Prostate gland (tissue), 2 donors: ENCODE measurements at regions not wholly inside any gene's neighbourhood (a gene's known extent, or its start where the extent isn't known, plus 50 kb on each side); places are given as distances from the start of the nearest gene placed in this dataset.

ENCODE experiments used
- DNase-seq: peaks from one replicate; pipeline ENCODE4 v3.0.0-alpha.2; 2019; ENCODE audit warnings: low spot score
- H3K27ac ChIP-seq, 2 donors: fragments of 200-600 bp; sonication (generic); 2 replicates each; pipeline ENCODE4 v1.5.1; 2017 to 2019
- H3K27me3 ChIP-seq: fragments of 200-600 bp; sonication (generic); replicated peaks from 2 replicates; pipeline ENCODE4 v1.5.1; 2019; ENCODE audit not compliant: insufficient read depth
- H3K36me3 ChIP-seq, 2 donors: fragments of 200-600 bp; sonication (generic); 1 replicate in 1 of 2; 2 replicates in 1 of 2; pipeline versions ENCODE4 v1.5.1 to v1.8.1; 2017 to 2019
- H3K4me1 ChIP-seq: fragments of 200-600 bp; sonication (generic); replicated peaks from 2 replicates; pipeline ENCODE4 v1.5.1; 2019
- H3K4me3 ChIP-seq, 2 donors: fragments of 200-600 bp; sonication (generic); 2 replicates each; pipeline ENCODE4 v1.5.1; 2017 to 2019
- H3K9me3 ChIP-seq: fragments of 200-600 bp; sonication (generic); 2 replicates; pipeline ENCODE4 v1.5.1; 2017
- CTCF ChIP-seq, 4 experiments: fragments of 200-600 bp in 2 of 4; fragments of 450-650 bp in 2 of 4; sonication (generic) in 2 of 4; IDR thresholded peaks; 1 replicate in 3 of 4; 2 replicates in 1 of 4; pipeline ENCODE4 v1.5.1; 2016 to 2019; ENCODE audit warnings: antibody characterized with exemption in 4 of 4, mild to moderate bottlenecking in 2 of 4, moderate library complexity in 2 of 4
- POLR2A ChIP-seq: fragments of 450-650 bp; IDR thresholded peaks from one replicate; pipeline ENCODE4 v1.6.1; 2016; ENCODE audit warnings: antibody characterized with exemption, mild to moderate bottlenecking
- POLR2AphosphoS5 ChIP-seq: sonication (generic); formaldehyde crosslinking; IDR thresholded peaks from one replicate; pipeline ENCODE4 v1.6.1; 2017; ENCODE audit warnings: antibody characterized with exemption
- WGBS: methylation state at CpG from one replicate; pipeline ENCODE4 v1.1.5; 2018; 5-methylcytosine and 5-hydroxymethylcytosine counted together
- intact Hi-C: fragments of 100-400 bp; cut with DNase I; formaldehyde crosslinking; loops from one replicate; pipeline ENCODE4 v1.14.2; 2022

- no peaks in the 10 kb centered on the region for H3K4me1 ChIP-seq
- H3K36me3 ChIP-seq = no peaks in the 10 kb centered on the region
- H3K27ac ChIP-seq = no peak overlapping the region
- no peak for TF ChIP-seq POLR2A
- no peak for TF ChIP-seq CTCF (IDR thresholded peaks at IDR 0.05)
- TF ChIP-seq POLR2AphosphoS5 = no peak
- 77% methylated on average over 10 of the region's 10 CpGs for WGBS
- no peaks in the 10 kb centered on the region for H3K27me3 ChIP-seq
- intact Hi-C loops = no loop called here
- DNase-seq = no peak
- no peaks in the 10 kb centered on the region for H3K9me3 ChIP-seq
- no peak overlapping the region for H3K4me3 ChIP-seq
Observed at GRCh38 chr6:14965424-14966075, 280.3 kb upstream of the JARID2 start.

GRCh38 chr6:14966096-14966905 lies 279.6 kb upstream of the JARID2 start:
- H3K27me3 ChIP-seq = no peaks in the 10 kb centered on the region
- no peaks in the 10 kb centered on the region for H3K9me3 ChIP-seq
- H3K27ac ChIP-seq = no peak overlapping the region
- DNase-seq = no peak
- no peak overlapping the region for H3K4me3 ChIP-seq
- TF ChIP-seq POLR2A = no peak
- TF ChIP-seq CTCF (IDR thresholded peaks at IDR 0.05) = no peak
- TF ChIP-seq POLR2AphosphoS5 = no peak
- intact Hi-C loops = no loop called here
- no peaks in the 10 kb centered on the region for H3K36me3 ChIP-seq
- H3K4me1 ChIP-seq = no peaks in the 10 kb centered on the region
- WGBS = 90% methylated on average over 8 of the region's 8 CpGs

GRCh38 chr6:14966906-14967711 lies 278.8 kb upstream of the JARID2 start:
- Histone ChIP-seq H3K4me3 (no peak overlapping the region), H3K4me1 (no peaks in the 10 kb centered on the region), H3K36me3 (no peaks in the 10 kb centered on the region), H3K9me3 (no peaks in the 10 kb centered on the region), H3K27me3 (no peaks in the 10 kb centered on the region), H3K27ac (no peak overlapping the region)
- TF ChIP-seq POLR2A (no peak), CTCF (IDR thresholded peaks at IDR 0.05) (no peak), POLR2AphosphoS5 (no peak)
- DNase-seq = no peak
- intact Hi-C loops = no loop called here
- WGBS = 74% methylated on average over 5 of the region's 5 CpGs

- WGBS = 100% methylated on average over 2 of the region's 2 CpGs
- intact Hi-C loops = no loop called here
- DNase-seq = no peak
- Histone ChIP-seq H3K27me3 (no peaks in the 10 kb centered on the region), H3K4me3 (no peak overlapping the region), H3K4me1 (no peaks in the 10 kb centered on the region), H3K9me3 (no peaks in the 10 kb centered on the region), H3K27ac (no peak overlapping the region), H3K36me3 (no peaks in the 10 kb centered on the region)
- TF ChIP-seq CTCF (IDR thresholded peaks at IDR 0.05) = no peak
Observed at GRCh38 chr6:14968056-14968637, 277.7 kb upstream of the JARID2 start.
